Activated CD4-positive, alpha-beta T cell treated with anti-CD3 and anti-CD28 coated beads, Interleukin-2, Interleukin-4, amounts not matched to agents 100 ng/mL and 50 ng/mL, durations not matched to agents 16 hours and 8 hours (primary cell): ENCODE measurements at regions not wholly inside any gene's neighbourhood (a gene's known extent, or its start where the extent isn't known, plus 50 kb on each side); places are given as distances from the start of the nearest gene placed in this dataset.
"Not testable (repeated sequence)": the region's sequence is repeated elsewhere in the genome, so short reads cannot be mapped to it uniquely, and the experiment has no call there.

Experiments used
- DNase-seq: peaks from one replicate; pipeline ENCODE4 v3.0.0-alpha.2; 2020; ENCODE audit warnings: low spot score

DNA sequence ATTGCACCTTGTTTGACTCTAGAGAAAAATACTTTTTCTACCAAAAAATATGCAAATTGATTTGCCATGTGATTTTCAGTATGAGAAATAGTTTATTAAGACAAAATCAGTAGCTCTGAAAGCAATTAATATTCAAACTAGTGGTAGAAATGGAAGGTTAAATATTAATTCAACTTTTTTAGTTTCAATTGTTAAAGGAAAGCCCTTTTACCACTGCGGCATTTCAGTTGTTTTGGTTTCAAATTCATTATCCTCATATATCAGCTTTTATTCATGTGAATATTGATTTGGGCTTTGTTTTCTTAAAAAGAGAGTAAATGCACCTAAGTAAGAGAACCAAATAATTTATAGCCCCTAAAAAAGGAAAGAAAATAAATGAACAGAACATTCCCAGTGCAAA, 660.6 kb upstream of the CHD1 start:
- no peak for DNase-seq

DNA sequence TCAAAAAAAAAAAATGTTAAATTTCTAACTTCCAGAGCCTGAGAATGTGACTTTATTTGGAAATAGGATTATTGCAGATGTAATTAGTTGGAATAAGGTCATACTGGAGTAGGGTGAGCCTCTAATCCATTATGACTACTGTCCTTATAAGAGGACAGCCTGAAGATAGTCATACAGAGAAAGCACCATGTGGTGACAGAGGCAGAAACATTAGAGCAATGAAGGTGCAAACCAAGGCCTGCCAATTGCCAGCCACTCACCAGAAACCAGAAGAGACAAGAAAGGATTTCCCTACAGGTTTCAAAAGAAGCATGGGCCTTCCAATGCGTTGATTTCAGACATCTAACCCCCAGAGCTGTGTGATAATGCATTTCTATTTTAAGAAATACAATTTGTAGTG, 659.2 kb upstream of the CHD1 start:
- no peak for DNase-seq

DNA sequence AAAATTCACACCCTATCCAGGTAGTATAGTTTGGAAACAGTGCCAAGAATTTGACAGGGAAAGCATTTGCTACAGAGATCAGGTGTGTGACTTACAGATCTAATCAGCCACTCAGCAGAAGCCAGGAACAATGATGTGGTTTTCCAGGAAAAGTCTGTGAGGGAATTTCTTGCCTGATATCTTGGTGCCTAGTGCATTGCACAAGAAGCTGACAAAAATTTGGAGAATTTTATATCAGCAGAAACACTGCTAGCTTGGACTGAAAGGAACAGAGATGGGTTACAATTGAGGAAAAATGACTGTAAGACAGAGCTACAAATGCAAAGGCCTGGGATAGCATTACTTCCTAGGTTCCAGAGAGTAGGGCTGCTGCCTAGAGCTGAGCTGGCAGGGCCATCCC, 658.1 kb upstream of the CHD1 start:
- no peak for DNase-seq

GRCh38 chr5:99581204-99581603, 652.4 kb upstream of the CHD1 start:
- DNase-seq: not testable (repeated sequence)

DNA sequence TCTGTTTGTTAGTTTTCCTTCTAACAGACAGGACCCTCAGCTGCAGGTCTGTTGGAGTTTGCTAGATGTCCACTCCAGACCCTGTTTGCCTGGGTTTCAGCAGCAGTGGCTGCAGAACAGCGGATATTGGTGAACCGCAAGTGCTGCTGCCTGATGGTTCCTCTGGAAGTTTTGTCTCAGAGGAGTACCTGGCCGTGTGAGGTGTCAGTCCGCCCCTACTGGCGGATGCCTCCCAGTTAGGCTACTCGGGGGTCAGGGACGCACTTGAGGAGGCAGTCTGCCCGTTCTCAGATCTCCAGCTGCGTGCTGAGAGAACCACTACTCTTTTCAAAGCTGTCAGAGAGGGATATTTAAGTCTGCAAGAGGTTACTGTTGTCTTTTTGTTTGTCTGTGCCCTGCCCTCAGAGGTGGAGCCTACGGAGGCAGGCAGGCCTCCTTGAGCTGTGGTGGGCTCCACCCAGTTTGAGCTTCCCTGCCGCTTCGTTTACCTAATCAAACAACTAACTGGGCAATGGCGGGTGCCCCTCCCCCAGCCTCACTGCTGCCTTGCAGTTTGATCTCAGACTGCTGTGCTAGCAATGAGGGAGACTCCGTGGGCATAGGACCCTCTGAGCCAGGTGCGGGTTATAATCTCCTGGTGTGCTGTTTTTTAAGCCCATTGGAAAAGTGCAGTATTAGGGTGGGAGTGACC, 634.3 kb upstream of the CHD1 start:
- not testable (repeated sequence) for DNase-seq

DNA sequence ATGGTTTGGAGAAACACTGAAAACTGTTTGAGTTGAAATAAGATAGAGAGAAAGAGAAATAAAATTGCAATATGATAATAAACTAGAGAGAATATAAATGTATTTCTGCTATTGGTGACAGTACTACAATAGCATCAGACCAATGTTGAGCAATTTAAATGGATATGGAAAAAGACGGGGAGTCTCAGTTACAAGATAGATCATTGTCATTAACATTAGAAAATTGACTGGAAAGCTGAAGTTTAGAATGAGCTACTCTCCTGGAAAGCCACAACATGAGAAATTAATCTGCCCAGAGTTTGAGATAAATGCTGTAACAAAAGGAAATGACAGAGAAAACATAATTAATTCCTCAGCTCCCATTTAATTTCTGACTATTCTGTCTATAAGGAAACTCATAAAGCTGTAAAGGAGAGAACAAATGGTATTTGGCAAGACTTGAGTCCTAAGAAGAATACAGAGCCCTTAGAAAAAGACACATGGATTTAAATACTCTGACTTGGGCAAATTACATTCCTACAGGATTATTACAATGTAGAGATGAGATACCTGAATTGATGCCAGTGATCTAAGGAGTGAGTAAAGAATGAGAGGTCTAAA, 624.5 kb upstream of the CHD1 start:
- no peak for DNase-seq

GRCh38 chr5:99544356-99544755, 615.5 kb upstream of the CHD1 start:
- no peak for DNase-seq

DNA sequence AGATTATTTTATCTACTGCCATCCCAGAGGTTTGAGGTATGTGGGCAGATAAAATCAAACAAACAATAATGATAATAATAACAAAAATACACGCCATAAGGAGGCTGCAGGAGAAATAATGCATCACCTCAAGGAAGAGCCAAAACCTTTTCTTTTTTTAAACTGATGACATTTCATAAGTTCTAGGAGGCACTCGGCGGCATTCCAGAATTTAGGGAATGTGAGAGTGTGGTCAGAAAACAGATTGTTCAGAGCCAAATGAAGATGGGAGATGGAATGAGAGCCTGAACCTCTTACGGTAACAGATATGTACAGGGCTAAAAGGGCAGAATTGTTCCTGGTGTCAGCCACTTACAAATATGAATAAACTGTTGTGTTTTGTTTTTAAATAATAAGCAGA, 615.0 kb upstream of the CHD1 start:
- no peak for DNase-seq

GRCh38 chr5:99534241-99534640, 605.4 kb upstream of the CHD1 start:
- not testable (repeated sequence) for DNase-seq

DNA sequence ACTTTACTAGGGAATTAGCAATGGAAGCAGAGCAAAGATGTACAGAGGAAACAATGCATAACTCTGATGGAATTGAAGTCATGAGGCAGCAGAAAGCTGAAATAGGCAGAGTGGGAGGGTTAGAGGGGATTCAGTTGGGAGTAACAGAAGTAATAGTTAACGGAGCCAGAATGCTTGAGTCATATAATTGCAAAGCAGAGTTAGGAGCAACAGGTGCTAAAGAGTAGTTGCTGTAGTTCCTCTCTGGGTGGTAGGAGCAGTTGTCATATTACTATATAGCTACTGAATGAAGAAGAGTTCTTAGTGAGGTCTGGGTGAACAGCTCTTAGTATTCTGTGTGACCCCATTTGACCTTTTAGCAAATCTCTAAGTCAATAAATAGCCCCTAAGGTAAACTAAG, 592.9 kb upstream of the CHD1 start:
- DNase-seq: not testable (repeated sequence)

DNA sequence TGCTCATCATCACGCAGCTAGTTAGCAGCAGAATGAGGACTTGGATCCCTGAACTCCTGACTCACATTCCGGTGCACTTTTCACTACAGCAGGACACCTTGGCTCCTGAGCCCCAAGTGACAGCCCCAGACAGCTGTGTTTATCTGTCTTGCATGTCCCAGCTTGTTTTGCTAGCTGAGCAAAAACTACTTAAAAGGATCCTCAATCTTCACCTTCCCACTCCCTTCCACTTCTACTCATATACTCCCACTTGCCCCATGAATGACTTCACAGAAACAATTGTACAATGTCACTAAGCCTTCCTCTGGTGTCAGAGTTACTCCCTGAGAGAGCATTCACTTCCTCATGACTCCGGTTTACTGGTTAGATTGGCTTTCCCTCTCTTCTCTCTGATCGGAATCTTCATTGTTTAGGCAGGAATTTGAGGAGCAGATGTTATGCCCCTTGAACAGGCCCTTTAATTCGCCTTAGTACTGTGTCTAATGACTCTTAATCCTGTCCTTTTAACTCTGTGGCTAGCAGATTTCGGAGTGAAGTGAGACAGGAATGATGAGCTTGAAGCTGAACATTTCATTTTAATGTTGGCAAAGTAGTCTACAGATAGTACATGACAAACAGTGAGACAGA, 587.2 kb upstream of the CHD1 start:
- DNase-seq: not testable (repeated sequence)

GRCh38 chr5:99510237-99510866, 581.5 kb upstream of the CHD1 start:
- DNase-seq: not testable (repeated sequence)

- DNase-seq: not testable (repeated sequence)
Observed at GRCh38 chr5:99509064-99509463, 580.3 kb upstream of the CHD1 start.

GRCh38 chr5:99495456-99495855, 566.6 kb upstream of the CHD1 start:
- not testable (repeated sequence) for DNase-seq

DNA sequence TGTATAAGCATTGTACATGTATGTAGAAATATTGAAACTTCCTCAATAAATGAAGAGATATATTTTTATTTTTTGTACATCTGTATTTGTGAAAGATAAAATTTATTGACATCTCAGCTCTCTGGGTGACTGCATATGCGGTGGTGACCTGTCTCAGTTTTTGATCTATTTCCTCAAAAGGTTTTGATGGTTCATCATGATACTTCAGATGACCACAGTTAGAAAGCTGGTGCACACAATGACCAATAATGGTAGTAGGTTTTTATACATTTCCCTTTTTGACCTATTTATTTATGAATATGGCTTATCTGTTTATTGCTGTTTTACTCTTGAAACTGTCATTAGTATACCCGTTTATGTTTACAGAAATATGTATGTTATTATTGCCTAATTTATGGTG, 549.6 kb upstream of the CHD1 start:
- DNase-seq: not testable (repeated sequence)

- not testable (repeated sequence) for DNase-seq
Observed at GRCh38 chr5:99473328-99473727, 544.5 kb upstream of the CHD1 start.

DNA sequence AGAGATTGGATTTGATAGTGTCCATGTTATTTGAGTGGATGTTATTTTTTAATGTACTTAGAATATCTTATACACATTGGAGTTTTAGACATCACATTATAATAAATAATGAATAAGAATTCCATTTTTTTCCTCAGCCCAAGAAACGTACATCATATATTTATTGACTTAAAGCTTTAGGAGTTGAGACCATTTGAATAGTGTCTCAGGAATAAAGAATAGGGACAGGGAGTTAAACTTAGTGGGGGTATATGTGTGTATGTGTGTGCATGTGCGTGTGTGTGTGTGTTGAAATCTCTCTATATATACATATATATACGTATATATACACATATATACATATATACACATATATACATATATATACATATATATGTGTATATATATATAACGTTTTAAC, 542.9 kb upstream of the CHD1 start:
- not testable (repeated sequence) for DNase-seq

- DNase-seq: not testable (repeated sequence)
Observed at GRCh38 chr5:99471178-99471577, 542.4 kb upstream of the CHD1 start.

DNA sequence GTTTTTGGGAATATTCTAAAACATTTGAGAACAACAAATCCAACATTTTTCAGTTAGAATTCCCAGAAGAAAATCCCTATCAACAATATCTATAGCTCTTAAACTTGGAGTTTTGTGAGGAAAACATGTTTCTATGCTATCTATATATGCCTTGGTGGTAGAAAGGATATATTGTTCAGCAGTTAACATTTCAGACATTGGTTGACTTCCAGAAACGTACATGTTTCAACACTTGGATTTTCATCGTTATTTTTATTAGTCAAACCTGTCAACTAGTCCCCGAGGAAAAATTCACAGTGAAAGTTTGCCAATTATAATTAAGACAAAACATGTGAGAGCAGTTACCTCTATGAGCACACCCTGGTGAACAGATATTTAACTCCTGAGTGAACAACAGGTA, 541.8 kb upstream of the CHD1 start:
- not testable (repeated sequence) for DNase-seq

GRCh38 chr5:99460701-99461100, 531.9 kb upstream of the CHD1 start:
- no peak for DNase-seq

GRCh38 chr5:99453196-99453595, 524.4 kb upstream of the CHD1 start:
- DNase-seq: no peak

- no peak for DNase-seq
Observed at GRCh38 chr5:99449786-99450185, 521.0 kb upstream of the CHD1 start.

DNA sequence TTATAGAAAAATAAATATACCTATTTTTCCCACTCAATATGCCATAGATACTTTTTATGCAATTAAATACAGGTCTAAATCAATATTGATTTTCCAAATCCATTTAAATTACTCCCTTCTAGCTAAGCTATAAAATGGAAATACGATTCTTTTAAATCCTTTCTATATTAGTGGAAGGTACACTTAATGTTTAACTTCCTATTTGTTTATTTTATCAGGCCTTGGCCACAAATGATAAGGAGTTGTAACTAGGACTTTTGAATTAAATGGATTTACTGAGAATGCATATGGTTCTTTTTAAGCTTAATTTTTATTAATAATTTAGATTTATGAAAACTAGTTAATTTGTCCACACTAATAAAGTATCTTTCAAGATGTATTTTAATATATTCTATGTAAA, 517.0 kb upstream of the CHD1 start:
- no peak for DNase-seq
